ENCODE measurements at regions not wholly inside any gene's neighbourhood (a gene's known extent, or its start where the extent isn't known, plus 50 kb on each side); places are given as distances from the start of the nearest gene placed in this dataset.

GRCh38 chr20:40892642-40893041 is 136.0 kb upstream of the TOP1 start:
- no peak for DNase-seq (ENCODE audit: low read depth, low spot score)
- H4K20me1 ChIP-seq (ENCODE audit: insufficient read depth): no peaks in the 10 kb centered on the region
- H2AFZ ChIP-seq (ENCODE audit: low read depth, low read length, poor library complexity, severe bottlenecking): no peak overlapping the region
- no peaks in the 10 kb centered on the region for H3K27me3 ChIP-seq (ENCODE audit: insufficient read depth, low read length)
- no peak for TF ChIP-seq EZH2 (IDR thresholded peaks at IDR 0.05)
- TF ChIP-seq CEBPB (IDR thresholded peaks at IDR 0.05; ENCODE audit: low read depth): no peak
- no peak for TF ChIP-seq CTCF (IDR thresholded peaks at IDR 0.05 in 2 of 3, conservative IDR thresholded peaks at IDR 0.05 in 1 of 3; ENCODE audit: borderline replicate concordance in 1 of 3, insufficient read depth in 1 of 3, low read depth in 2 of 3, low read length in 2 of 3)
- no peak for TF ChIP-seq ELF1 (IDR thresholded peaks at IDR 0.05; ENCODE audit: borderline replicate concordance, low read depth)
- no peak for TF ChIP-seq JUND (IDR thresholded peaks at IDR 0.05)
- TF ChIP-seq YY1 (IDR thresholded peaks at IDR 0.05; ENCODE audit: extremely low read depth, insufficient replicate concordance, low read depth, low read length): no peak
- no peak for TF ChIP-seq POLR2A (IDR thresholded peaks at IDR 0.05; ENCODE audit: borderline replicate concordance, extremely low read depth, insufficient read depth, insufficient read length)
- TF ChIP-seq TCF7L2 (IDR thresholded peaks at IDR 0.05; ENCODE audit: borderline replicate concordance, extremely low read depth, insufficient read depth, insufficient read length): no peak
- TF ChIP-seq ATF3 (IDR thresholded peaks at IDR 0.05): no peak
- no peak for TF ChIP-seq ZNF274 (IDR thresholded peaks at IDR 0.05; ENCODE audit: low read depth, low read length)
- no peak for TF ChIP-seq MAX (IDR thresholded peaks at IDR 0.05)
- CTCF ChIA-PET: no interaction called here
- intact Hi-C loops (cut with micrococcal nuclease): no loop called here
- no peaks in the 10 kb centered on the region for H3K9me3 ChIP-seq (ENCODE audit: control insufficient read depth in 1 of 2, insufficient read depth in 1 of 2, low read depth in 1 of 2, low read length in 2 of 2)
- H3K4me2 ChIP-seq (ENCODE audit: low read length): no peak overlapping the region
- POLR2A ChIA-PET: no interaction called here
- H3K9ac ChIP-seq (ENCODE audit: low read length): no peak overlapping the region
- no peak overlapping the region for H3K27ac ChIP-seq (ENCODE audit: low read depth, low read length)
- no peak overlapping the region for H3K4me3 ChIP-seq (replicated peaks in 1 of 2; ENCODE audit: low read depth in 1 of 2, low read length in 2 of 2)
- ATAC-seq: peak; percentile 82
- H3K9me2 ChIP-seq (ENCODE audit: insufficient read depth): no peaks in the 10 kb centered on the region
- no peaks in the 10 kb centered on the region for H3K79me2 ChIP-seq (ENCODE audit: insufficient read depth, low read length)
- no TSS peak for BruUV-seq (replicated peaks)
- H3K4me1 ChIP-seq (ENCODE audit: control insufficient read depth in 1 of 2, insufficient read depth in 2 of 2, low read length in 2 of 2): no peaks in the 10 kb centered on the region
- H3K36me3 ChIP-seq (ENCODE audit: control insufficient read depth in 1 of 2, insufficient read depth in 2 of 2, low read length in 2 of 2): no peaks in the 10 kb centered on the region
- RAD21 ChIA-PET (ENCODE audit: low non-redundant PET in 1 of 2, low total read pairs in 2 of 2, uncharacterized antibody in 2 of 2, unreplicated experiment in 2 of 2): no interaction called here
